IPS DF 4.7 (cell line): ENCODE measurements at regions not wholly inside any gene's neighbourhood (a gene's known extent, or its start where the extent isn't known, plus 50 kb on each side); places are given as distances from the start of the nearest gene placed in this dataset.

Experiments used
- DNase-seq: peaks from one replicate; pipeline ENCODE4 v3.0.0-alpha.2; 2013; ENCODE audit warnings: low spot score; ENCODE audit errors: extremely low read depth

DNA sequence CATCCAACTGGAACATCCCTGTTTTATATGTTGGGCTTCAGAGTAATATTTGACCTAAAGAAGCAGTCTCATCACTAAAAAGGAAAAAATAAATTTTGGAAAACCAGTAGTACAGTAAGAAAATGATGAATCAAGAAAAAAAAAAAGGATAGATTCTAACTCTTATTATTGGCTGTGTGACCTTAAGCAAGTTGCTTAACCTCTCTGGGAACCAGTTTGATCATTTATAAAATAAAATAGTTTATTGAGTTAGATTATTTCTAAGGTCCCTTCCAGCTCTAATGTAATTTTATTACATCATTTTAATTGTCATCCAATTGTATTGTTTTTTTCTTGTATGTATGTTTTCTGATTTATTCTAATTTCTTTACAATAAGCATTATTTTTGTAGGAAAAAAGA, 127.0 kb downstream of the PRELID2 start:
- no peak for DNase-seq

DNA sequence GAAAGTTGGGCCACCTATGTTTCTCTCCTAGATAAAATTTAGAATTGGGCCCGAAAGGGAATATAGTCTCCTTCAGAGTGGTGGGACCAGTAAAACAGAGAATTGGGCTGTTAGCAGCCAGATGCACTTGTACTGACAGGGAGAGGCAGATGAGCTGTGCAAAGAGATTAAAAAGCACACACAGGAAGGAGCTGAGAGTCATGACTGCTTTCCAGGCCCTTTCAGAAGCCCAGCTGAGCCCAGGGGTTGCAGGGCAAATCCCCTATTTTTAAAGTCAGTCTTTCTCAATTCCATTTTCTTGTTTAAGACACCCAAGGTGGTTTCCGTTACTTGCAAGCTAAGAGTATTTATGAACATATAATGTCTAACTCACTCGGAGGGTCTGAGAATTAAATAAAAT, 130.4 kb downstream of the PRELID2 start:
- DNase-seq, result no peak

- DNase-seq, result no peak
Observed at GRCh38 chr5:145703856-145704255, 131.3 kb downstream of the PRELID2 start.

- DNase-seq, result no peak
Observed at GRCh38 chr5:145701404-145701803, 133.7 kb downstream of the PRELID2 start.

DNA sequence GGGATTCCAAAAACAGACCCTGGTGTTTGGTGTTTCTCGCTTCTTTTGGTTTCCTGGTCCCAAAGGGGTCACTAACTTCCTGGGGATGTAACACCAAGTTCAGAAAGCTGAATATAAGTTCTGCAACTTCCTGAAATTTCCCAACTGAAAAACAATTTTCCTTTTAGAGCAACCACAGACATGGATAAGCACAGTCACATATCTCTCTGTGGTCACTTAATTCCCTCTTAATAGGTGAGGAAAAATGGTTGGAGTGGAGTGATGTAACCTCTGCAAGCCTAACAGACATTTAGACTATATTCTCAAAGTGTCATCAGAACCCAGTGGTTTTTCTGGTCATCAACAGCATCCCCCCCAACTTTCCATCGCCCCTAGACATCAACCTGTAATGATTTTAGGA, 135.3 kb downstream of the PRELID2 start:
- no peak for DNase-seq

GRCh38 chr5:145697251-145697990, 137.7 kb downstream of the PRELID2 start:
- peak; percentile 14 for DNase-seq

GRCh38 chr5:145689235-145689634, 145.9 kb downstream of the PRELID2 start:
- no peak for DNase-seq

GRCh38 chr5:145687943-145688342, 147.2 kb downstream of the PRELID2 start:
- DNase-seq, result no peak

DNA sequence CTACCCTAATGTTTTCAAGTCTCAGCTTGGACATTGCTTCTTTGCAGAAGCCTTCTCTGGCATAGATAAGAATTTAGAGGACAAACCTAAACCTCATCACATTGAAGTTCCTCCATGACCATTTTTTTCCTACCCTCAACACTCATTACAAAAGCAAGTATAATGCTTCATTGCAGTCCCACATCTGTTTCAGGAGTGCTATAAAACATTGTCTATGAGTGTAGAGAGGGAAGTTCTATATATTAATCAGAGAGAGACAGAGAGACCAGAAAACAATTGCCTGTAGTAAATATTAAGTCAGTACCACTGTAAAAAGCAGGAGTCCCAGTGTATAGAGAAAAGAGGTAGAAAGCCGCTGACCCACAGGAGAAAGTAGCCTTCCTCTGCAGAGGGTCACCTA, 149.7 kb downstream of the PRELID2 start:
- no peak for DNase-seq

- no peak for DNase-seq
Observed at GRCh38 chr5:145683431-145683830, 151.7 kb downstream of the PRELID2 start.

DNA sequence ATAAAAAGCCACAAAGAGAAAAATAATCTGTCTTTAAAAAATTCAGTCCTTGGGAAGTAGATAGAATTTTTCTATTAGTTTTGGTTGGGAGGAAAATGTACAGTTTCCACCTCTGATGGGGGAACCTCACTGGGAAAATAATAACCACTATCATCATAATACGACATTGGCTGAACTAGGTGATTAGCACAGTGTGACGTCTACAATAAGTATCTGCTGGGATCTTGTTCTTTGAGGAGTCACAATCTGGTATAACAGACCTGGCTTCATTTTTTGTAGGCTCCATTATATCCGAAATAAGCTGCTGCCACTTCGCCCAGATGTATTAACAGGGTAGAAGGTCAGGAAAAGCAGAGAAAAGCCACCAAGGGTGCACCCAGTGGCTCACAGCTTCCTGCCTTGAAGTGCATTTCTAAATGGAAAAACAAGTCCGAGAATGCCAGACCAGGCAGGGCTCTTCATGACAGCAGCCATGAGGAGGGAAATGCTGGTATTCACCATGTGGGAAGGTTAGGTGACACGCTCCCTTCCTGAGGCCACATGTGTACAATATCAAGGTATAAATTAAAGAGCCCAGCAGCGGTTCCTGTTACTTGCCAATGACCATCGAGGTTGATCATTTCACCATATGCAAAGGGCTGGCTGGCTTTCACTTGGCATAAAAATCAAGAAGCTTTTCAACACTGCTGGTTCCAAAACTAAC, 152.8 kb downstream of the PRELID2 start:
- no peak for DNase-seq

- peak; percentile 41 for DNase-seq
Observed at GRCh38 chr5:145681686-145682085, 153.5 kb downstream of the PRELID2 start.

DNA sequence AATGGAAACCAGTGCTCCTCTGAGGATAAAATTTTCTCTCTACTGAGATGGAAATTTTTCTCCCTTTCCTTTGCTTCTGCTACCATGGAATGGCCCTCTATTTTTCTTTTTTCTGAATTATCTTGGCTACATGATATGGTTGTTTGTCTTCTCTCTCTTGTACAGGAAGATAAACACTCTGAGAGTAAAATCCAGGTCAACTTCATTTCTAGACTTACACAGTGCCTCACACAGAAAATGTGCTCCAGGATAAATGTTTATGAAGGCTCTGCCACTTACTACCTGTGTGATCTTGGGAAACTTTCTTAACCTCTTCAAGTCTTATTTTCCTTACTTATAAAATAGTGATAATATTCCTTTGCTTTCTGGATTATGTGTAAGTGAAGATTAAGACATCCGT, 153.9 kb downstream of the PRELID2 start:
- no peak for DNase-seq

GRCh38 chr5:145680767-145681166, 154.4 kb downstream of the PRELID2 start:
- no peak for DNase-seq

DNA sequence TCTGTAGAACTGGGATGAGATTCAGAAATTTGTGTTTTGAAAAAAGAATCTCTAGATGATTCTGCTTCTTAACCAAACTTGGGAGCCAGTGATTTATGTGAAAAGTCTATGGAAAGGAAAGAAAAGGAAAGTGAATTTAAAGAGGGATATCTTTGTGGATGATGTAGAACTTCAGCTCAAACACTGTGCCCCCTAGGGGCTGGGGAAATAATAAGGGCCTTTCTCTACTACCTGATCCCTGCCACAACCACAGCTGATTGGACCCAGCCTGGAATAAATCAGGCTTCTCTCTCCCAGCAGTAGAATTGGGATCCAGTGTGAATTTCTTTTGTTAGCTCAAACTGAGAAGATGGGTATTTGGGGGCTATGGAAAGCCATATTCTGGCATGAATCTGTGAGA, 155.0 kb downstream of the PRELID2 start:
- DNase-seq, result peak; percentile 11

DNA sequence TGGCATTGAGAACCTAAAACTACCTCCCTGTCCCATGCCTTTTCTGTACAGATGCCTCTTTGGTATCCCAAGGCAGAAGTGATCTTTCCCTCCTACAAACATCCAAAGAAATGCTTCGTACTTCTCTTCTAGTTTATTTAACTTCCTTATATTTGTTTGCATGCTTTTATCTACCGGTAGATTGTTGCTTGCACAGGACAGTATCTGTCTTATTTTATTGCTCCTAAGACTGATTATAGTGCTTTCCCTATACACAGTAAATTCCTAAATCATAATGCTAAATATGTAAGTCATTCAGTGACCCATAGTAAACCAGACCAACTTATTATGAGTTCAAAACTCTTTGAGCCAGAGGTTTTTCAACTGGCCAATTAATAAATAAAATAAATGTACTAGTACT, 156.9 kb downstream of the PRELID2 start:
- no peak for DNase-seq

DNA sequence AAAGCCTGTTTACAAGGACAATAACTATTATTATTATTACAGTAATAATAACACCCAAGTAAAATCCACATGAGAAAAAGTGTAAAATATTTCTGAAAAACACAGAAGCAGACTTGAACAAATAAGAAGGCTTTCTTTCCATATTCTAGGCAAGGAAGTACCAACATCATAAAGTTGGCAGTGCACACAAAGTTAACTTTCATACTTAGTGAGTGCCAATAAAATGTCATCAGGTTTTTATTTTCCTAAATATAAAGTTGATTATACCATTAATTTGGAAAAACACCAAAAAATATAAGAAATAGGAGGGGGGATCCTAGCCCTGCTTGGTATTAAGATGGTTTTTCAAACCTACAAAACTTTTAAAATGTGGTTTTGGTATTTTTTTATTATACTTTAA, 161.4 kb downstream of the PRELID2 start:
- DNase-seq, result no peak

DNA sequence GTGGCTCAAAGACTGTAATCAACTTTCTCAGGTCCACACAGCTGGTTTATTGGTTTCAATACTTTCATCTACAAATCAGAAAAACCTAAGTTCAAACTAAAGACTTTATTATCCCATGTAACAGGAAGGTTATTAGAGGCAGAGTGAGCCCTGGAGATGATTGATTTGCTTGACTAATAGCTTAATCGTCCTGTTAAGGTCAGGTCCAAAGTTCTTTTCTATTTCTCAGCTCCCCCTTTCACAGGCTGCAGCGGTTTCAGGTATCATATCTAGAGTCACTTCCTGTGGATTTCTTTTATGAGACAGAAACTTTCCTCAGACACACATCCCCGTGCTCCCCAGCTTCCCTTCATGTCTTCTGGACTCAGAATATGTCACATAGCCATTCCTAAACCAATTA, 166.4 kb downstream of the PRELID2 start:
- no peak for DNase-seq

DNA sequence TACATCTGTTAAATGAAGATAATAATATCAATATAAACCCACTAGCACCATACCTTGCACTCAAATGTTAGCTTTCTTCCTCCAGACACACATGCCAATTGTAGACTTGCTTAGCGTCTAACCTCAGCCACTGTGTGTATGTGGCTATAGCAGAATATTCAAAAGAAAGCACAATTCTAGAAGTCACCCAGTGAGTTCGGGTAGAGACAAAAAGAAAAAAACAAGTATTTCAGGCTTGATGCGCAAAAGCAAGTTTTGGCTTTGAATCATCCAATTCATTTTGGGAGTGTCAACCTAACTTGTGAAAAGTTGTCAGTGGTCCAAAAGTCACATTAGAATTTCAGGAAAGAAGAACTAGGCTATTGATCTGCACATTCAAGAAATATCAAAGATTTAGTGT, 167.4 kb downstream of the PRELID2 start:
- DNase-seq, result no peak

- DNase-seq, result no peak
Observed at GRCh38 chr5:145666591-145666990, 168.6 kb downstream of the PRELID2 start.

DNA sequence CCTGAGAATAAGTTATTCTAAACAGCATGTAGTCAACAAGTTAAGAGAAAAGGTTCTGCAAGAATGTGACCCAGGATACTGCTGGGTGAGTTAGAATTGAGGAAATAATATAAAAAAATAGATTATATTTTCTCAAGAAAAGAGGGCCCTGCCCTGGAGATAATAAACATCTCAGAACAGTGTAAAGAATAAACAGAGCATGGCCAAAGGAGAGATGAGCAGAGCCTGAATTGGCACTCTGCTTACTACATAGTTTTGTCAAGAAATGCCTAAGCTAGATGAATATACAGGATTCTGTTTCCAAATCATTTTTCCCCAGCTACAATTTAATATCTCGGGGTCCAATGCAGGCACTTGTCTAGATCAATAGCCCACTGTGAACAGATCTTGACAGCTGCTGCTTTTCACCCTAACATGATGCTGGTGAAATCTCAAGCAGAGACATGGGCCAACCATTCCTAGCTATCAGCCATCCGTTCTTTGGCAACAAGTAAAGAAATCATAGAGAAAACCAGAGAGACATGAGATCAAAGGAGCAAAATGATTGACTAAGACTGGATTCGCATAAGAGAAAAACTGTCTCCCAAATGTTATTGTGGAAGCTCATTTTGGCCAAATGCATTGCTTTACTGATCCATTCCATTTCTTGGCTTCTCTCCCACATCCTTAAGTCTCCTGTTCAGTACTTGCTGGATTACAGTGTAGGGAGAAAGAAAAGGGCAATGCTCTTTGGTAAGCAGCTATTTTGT, 173.2 kb downstream of the PRELID2 start:
- no peak for DNase-seq

DNA sequence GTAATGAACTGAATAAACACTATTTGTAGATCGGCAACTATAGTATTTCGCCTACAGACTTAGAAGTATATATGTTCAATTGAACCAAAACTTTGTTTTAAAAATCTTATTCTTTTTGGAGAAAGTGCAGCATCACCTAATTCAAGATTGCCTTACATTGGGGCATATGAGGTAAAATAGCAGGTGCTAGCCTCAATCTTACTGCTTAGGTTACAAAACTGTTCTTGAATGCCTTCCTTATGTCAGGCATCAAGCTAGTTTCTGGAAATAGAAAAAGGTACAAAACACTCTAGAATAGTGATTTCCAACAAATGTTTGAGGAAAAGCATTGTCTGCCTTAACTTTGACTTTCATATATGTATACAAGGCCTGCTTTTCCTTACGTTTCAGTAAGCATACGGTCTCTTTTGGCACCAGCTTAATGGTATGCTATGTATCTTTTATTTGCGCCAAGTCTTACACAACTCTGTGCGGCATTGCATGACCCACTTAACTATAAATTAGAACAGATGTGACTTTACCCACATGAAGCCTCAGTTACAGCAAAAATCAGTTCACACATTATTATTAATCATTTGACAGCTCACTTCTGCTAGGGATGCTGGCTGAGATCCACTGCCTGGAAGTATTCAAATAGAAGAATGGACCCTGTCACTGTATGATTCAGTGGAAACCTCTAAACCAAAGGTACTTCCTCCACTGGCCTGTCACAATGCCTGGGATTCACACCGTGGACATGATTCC, 174.1 kb downstream of the PRELID2 start:
- no peak for DNase-seq
